Thoracic aorta (tissue), 2 donors: ENCODE measurements at regions not wholly inside any gene's neighbourhood (a gene's known extent, or its start where the extent isn't known, plus 50 kb on each side); places are given as distances from the start of the nearest gene placed in this dataset.

ENCODE experiments used
- ATAC-seq: fragments of 150-250 bp; one replicate; pipeline ENCODE4 v1.8.0; 2017; ENCODE audit warnings: low read depth; ENCODE audit not compliant: insufficient number of reproducible peaks, low FRiP score
- DNase-seq: peaks from one replicate; pipeline ENCODE4 v3.0.0-alpha.2; 2020; ENCODE audit warnings: low spot score
- H3K27ac ChIP-seq, 2 donors: fragments of 200-600 bp; sonication (generic); 1 replicate in 1 of 2; 2 replicates in 1 of 2; pipeline ENCODE4 v1.5.1; 2016; ENCODE audit warnings: mild to moderate bottlenecking in 2 of 2, moderate library complexity in 2 of 2
- H3K27me3 ChIP-seq: fragments of 200-600 bp; sonication (generic); replicated peaks from 2 replicates; pipeline ENCODE4 v1.6.0; 2016; ENCODE audit warnings: mild to moderate bottlenecking; ENCODE audit not compliant: insufficient read depth
- H3K36me3 ChIP-seq: fragments of 200-600 bp; sonication (generic); one replicate; pipeline ENCODE4 v1.5.1; 2016
- H3K4me1 ChIP-seq, 2 donors: fragments of 200-600 bp; sonication (generic); 1 replicate in 1 of 2; 2 replicates in 1 of 2; pipeline versions ENCODE4 v1.5.1 to v1.6.0; 2016; ENCODE audit warnings: low read depth in 2 of 2, mild to moderate bottlenecking in 1 of 2; ENCODE audit not compliant: control insufficient read depth in 1 of 2
- H3K4me3 ChIP-seq: fragments of 200-600 bp; sonication (generic); 2 replicates; pipeline ENCODE4 v1.5.1; 2016; ENCODE audit warnings: mild to moderate bottlenecking
- H3K9me3 ChIP-seq: fragments of 200-600 bp; sonication (generic); 2 replicates; pipeline ENCODE4 v1.5.1; 2016
- TF ChIP-seq, protein P1 (sequence below): fragments of 200-600 bp; sonication (generic); IDR thresholded peaks from one replicate; pipeline ENCODE4 v1.5.1; 2019; ENCODE audit warnings: antibody characterized with exemption

DNA sequence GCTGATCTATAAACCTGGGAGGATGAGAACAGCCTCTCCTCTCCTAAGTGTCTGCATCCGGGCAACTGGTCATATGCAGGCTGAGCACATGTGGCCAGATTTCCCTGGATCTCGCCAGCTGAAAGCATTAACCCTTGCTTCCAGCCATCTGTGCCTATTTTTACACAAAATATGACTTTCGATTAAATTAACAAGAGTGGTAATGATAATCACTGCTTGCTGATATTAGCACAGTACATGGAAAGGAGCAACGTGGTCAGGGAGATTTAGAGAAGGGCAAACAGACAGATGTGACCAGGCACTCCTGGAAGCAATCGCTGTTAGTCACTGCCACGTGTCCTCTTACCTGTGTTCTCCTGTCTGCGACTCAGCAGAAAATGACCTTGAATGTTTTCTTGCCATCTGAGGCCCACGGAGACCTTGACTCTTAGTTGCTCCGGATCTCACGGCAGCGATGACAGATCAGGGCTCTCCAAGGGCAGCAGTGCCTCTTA lies 59.5 kb upstream of the NPTX2 start:
- Histone ChIP-seq H3K4me1 (no peaks in the 10 kb centered on the region), H3K27me3 (no peaks in the 10 kb centered on the region), H3K4me3 (no peak overlapping the region), H3K36me3 (no peaks in the 10 kb centered on the region), H3K9me3 (no peaks in the 10 kb centered on the region), H3K27ac (no peak overlapping the region)
- DNase-seq (no peak), ATAC-seq (no peak)
- TF ChIP-seq, protein P1, sequence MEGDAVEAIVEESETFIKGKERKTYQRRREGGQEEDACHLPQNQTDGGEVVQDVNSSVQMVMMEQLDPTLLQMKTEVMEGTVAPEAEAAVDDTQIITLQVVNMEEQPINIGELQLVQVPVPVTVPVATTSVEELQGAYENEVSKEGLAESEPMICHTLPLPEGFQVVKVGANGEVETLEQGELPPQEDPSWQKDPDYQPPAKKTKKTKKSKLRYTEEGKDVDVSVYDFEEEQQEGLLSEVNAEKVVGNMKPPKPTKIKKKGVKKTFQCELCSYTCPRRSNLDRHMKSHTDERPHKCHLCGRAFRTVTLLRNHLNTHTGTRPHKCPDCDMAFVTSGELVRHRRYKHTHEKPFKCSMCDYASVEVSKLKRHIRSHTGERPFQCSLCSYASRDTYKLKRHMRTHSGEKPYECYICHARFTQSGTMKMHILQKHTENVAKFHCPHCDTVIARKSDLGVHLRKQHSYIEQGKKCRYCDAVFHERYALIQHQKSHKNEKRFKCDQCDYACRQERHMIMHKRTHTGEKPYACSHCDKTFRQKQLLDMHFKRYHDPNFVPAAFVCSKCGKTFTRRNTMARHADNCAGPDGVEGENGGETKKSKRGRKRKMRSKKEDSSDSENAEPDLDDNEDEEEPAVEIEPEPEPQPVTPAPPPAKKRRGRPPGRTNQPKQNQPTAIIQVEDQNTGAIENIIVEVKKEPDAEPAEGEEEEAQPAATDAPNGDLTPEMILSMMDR, result no peak

DNA sequence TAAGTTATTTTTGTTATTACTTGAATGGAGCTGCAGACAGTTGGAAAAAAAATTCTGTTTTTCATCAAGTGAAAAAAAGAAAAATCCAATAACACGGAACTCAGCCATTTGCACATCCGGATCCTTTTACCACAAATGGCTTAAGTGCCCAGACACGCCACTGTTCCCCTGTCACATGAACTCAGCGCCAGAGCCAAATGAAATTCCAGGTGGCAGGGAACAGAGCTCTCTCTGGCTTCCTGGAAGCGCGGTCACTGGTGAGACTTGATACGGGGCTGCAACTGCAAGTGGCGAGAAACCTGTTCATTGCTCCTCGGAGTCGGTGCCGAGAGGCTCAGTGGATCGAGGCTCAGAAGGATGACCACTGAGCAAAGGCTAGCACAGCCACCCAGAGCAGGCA lies 60.8 kb upstream of the NPTX2 start:
- no peak overlapping the region for H3K27ac ChIP-seq
- ATAC-seq, result no peak
- H3K4me1 ChIP-seq, result no peaks in the 10 kb centered on the region
- H3K9me3 ChIP-seq, result no peaks in the 10 kb centered on the region
- TF ChIP-seq, protein P1, result no peak
- no peaks in the 10 kb centered on the region for H3K27me3 ChIP-seq
- no peak for DNase-seq
- no peak overlapping the region for H3K4me3 ChIP-seq
- H3K36me3 ChIP-seq, result no peaks in the 10 kb centered on the region

DNA sequence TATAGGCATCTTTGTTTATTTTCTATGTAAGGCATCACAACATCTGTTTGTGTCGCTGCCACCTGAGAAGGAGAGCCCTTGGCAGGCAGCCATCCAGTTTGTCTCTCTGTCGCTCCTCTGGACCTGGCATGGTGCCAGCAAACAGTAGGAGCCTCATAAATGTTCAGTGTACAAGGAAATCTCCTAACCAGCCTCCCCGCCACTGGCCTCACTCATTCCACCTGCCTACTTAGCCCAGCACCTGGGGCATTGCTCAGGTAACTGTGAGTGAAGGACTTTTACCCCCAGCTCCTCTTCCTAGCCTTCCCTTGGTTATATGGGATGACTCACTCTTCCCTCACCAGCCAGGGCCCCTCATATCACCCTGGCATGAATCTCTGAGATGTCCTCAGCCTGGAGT lies 61.7 kb upstream of the NPTX2 start:
- no peaks in the 10 kb centered on the region for H3K9me3 ChIP-seq
- ATAC-seq (no peak), DNase-seq (no peak)
- no peaks in the 10 kb centered on the region for H3K27me3 ChIP-seq
- no peak overlapping the region for H3K4me3 ChIP-seq
- no peaks in the 10 kb centered on the region for H3K36me3 ChIP-seq
- H3K4me1 ChIP-seq, result no peaks in the 10 kb centered on the region
- TF ChIP-seq, protein P1, result no peak
- H3K27ac ChIP-seq, result no peak overlapping the region

DNA sequence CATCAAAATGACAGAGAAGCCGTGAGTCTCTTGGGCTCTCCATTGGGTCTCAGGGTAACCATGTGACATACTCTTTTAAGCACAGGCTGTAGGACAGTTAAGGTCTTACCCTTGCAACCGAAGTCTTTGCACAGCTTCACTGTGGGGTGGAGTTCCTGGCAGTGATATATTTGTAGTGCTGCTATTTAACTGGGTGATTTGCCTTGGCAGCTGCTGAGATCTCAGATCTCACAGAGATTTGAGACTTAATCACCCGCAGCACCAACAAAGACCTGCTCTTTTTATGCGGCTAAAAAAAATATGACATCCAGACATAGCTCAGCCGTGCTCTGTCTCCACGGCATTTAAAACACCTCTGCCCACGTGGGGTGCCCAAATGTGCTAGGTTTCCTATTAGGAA lies 63.4 kb upstream of the NPTX2 start:
- ATAC-seq (no peak), DNase-seq (no peak)
- H3K9me3 ChIP-seq, result no peaks in the 10 kb centered on the region
- H3K27me3 ChIP-seq, result no peaks in the 10 kb centered on the region
- no peak overlapping the region for H3K4me3 ChIP-seq
- H3K27ac ChIP-seq, result no peak overlapping the region
- H3K4me1 ChIP-seq, result no peaks in the 10 kb centered on the region
- TF ChIP-seq, protein P1, result no peak
- H3K36me3 ChIP-seq, result no peaks in the 10 kb centered on the region

DNA sequence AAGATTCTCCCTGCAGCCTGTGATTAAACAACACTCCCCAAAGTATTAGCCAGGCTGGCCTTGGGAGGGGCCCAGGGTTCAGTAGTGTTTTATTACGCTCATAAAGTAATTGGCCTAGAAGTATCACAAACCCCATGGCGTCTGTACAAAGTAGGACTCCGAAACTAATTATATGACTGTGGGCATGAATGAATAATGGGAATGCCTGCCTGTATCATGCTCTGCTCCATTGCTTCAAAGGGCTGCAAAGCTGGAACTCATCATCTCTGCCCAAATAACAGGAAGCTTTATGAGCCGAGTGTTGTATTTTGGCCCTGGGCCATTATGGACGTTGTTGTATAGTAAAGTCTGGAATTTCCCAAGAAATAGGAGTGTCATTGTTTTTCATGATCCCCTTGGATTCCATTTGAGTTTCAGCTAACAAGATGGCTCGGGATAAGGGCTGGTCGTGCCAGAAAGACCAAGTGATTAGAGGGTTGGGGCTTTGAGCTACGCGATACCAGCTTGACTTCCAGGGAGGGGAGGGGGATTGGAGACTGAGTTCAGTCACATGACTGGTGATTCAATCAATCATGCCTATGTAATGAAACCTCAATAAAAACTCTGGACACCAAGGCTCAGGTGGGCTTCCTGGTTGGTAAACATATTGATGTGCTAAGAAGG lies 65.3 kb upstream of the NPTX2 start:
- no peak overlapping the region for H3K27ac ChIP-seq
- no peaks in the 10 kb centered on the region for H3K27me3 ChIP-seq
- H3K9me3 ChIP-seq, result no peaks in the 10 kb centered on the region
- DNase-seq, result no peak
- no peak overlapping the region for H3K4me3 ChIP-seq
- TF ChIP-seq, protein P1, result no peak
- H3K4me1 ChIP-seq, result no peaks in the 10 kb centered on the region
- no peak for ATAC-seq
- H3K36me3 ChIP-seq, result no peaks in the 10 kb centered on the region
